Myocyte (in vitro differentiated cells): ENCODE measurements at regions not wholly inside any gene's neighbourhood (a gene's known extent, or its start where the extent isn't known, plus 50 kb on each side); places are given as distances from the start of the nearest gene placed in this dataset.

Experiments used
- DNase-seq: peaks from one replicate; pipeline ENCODE4 v3.0.0-alpha.2; 2012; ENCODE audit warnings: low read depth

- DNase-seq, result no peak
Measured at GRCh38 chrX:39725928-39726619, 371.7 kb downstream of the BCOR start.

GRCh38 chrX:39726771-39727170, 371.0 kb downstream of the BCOR start:
- peak; percentile 86 for DNase-seq

GRCh38 chrX:39728025-39728424, 369.7 kb downstream of the BCOR start:
- no peak for DNase-seq

GRCh38 chrX:39728852-39729598, 368.7 kb downstream of the BCOR start:
- DNase-seq, result no peak

GRCh38 chrX:39729981-39730661, 367.6 kb downstream of the BCOR start:
- DNase-seq, result peak; percentile 85

- peak; percentile 88 for DNase-seq
Measured at GRCh38 chrX:39730662-39731329, 367.0 kb downstream of the BCOR start.

GRCh38 chrX:39731330-39731667, 366.5 kb downstream of the BCOR start:
- DNase-seq, result no peak

GRCh38 chrX:39731735-39732134, 366.0 kb downstream of the BCOR start:
- peak; percentile 57 for DNase-seq

- no peak for DNase-seq
Measured at GRCh38 chrX:39733745-39734144, 364.0 kb downstream of the BCOR start.

GRCh38 chrX:39734174-39734776, 363.5 kb downstream of the BCOR start:
- DNase-seq, result no peak

- peak; percentile 72 for DNase-seq
Measured at GRCh38 chrX:39736216-39737211, 361.2 kb downstream of the BCOR start.

- DNase-seq, result no peak
Measured at GRCh38 chrX:39739585-39739984, 358.2 kb downstream of the BCOR start.

GRCh38 chrX:39740078-39740477, 357.7 kb downstream of the BCOR start:
- no peak for DNase-seq

GRCh38 chrX:39741904-39742303, 355.9 kb downstream of the BCOR start:
- no peak for DNase-seq

- no peak for DNase-seq
Measured at GRCh38 chrX:39745818-39746217, 351.9 kb downstream of the BCOR start.

GRCh38 chrX:39749135-39749534, 348.6 kb downstream of the BCOR start:
- DNase-seq, result no peak

GRCh38 chrX:39749728-39750127, 348.0 kb downstream of the BCOR start:
- no peak for DNase-seq

- no peak for DNase-seq
Measured at GRCh38 chrX:39750256-39750790, 347.4 kb downstream of the BCOR start.

GRCh38 chrX:39750848-39751247, 346.9 kb downstream of the BCOR start:
- DNase-seq, result no peak

- DNase-seq, result peak; percentile 35
Measured at GRCh38 chrX:39752815-39753214, 344.9 kb downstream of the BCOR start.
